GM19043 (cell line): ENCODE measurements at regions not wholly inside any gene's neighbourhood (a gene's known extent, or its start where the extent isn't known, plus 50 kb on each side); places are given as distances from the start of the nearest gene placed in this dataset.

Experiments
- ATAC-seq: cut with Tn5 transposase; IDR thresholded peaks from one replicate; pipeline ENCODE4 v1.9.1; 2021; ENCODE audit warnings: low read depth; ENCODE audit not compliant: unreplicated experiment

DNA sequence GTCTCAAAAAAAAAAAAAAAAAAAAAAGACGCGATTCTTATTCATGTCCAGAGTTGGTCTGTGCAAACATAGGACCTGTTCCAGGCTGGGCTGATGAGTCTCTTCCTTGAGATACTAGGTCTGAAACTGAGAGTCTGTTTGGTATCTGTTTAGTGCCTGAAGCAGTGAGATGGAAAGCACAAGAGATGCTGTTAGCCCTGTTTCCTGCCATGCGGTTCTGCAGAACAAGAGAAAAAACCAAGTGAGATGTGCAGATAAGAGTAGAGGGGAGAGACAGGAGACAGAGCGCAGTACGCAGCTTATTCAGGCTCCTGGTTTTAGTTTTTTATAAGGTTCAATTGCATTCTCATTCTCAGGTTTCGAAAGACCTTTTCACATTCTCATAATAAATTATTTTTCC lies 85.8 kb upstream of the PRKCQ start:
- ATAC-seq = no peak

DNA sequence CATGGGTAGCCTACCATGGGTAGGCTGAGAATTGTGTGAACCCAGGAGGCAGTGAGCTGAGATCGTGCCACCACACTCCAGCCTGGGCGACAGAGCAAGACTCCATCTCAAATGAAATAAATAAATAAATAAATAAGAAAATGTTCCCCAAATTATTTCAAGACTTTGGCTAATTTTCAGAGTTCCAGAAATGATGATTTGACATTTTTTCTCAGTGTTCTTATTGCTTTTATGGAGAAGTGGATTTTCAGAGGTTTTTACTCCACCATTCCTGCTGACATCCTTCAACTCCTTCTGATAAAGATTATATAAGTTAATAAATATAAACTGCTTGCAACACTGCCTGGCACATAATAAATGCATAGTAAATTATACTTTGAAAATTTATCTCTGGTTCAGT lies 80.4 kb upstream of the PRKCQ start:
- no peak for ATAC-seq

DNA sequence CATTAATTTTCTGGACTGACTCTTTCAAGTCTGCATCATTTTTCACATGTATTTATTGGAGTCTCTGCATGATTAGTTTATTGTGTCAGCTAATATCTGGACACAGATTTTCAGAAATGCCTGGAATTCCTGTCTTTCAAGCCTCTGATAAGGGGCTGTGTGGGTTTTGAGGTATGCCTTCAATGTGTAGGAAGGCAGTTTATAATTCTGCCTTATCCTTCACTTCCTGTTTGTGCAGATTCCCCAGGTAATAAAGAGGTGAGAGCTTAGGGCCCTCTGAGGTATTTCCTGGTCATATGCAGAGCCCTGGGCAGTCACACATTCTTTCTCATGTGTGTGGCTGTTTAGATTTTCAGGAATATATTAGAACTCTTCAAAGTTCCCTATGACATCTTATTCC lies 79.4 kb upstream of the PRKCQ start:
- no peak for ATAC-seq

DNA sequence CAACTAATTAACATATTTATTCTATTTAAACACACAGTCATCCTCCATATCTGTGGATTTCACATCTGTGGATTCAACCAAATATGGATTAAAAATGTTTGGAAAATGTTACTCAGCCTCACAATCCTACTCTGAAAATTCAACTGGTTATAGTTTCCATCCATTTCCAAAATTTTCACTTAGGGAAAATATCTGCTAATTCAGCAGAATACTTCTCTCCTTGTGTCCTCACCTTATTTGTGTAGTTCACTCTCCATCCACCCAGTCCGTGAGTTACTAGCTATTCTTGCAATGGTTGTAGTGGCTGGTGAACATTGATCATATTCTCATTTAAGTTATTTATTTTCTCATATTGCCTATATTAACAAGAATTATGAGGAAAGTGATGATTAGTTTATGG lies 77.6 kb upstream of the PRKCQ start:
- no peak for ATAC-seq

DNA sequence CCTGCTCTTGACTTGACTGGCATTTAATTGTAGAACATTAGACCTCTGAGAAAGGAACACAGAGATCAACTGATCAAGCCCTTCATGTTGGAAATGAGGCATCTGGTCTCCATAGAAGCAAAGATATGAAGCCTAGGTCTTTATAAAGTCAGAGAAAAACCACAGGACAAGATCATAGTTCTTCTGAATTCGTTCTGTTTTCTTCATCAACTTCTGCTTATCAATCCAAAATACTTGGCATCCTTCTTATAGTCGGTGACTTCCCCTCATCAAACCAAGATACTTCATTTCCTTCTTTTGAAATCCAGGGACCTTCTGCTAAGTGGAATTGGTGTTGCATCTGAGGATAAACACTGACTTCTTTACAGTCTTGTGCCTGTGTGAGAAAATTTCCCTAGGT lies 77.1 kb upstream of the PRKCQ start:
- no peak for ATAC-seq

DNA sequence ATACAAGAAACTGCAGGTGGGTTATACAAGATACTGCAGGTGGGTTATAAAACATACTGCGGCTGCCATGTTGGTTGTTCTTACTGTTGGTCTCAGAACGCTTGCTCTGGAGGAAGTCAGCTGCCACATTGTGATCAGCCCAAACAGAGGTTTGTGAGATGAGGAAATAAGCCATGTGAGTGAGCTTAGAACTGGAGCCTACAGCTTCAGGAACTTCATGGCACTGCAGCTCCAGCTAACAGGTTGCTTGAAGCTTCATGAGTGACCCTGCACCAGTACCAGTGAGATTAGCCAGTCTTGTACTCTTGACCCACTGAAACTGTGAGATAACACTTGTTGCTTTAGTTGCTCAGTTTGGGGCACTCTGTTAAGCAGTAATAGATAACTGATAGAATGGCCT lies 74.5 kb upstream of the PRKCQ start:
- ATAC-seq = no peak

DNA sequence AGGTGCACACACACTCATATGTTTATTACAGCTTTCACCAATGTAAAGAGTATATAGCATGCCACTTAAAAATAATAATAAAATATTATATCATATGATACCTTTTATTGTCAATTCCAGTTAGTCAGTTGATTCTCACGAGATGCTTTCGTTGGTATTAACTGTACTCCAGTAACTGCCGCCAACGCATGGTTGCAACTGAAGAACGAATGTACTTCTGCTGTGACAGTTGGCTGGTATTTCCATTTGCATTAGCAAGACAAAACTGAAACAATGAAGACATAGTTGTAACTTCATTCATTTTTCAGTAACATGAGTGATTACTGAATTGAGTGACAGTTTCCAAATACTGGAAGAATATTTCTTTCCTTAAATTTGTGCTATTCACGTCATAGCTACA lies 70.5 kb upstream of the PRKCQ start:
- no peak for ATAC-seq

DNA sequence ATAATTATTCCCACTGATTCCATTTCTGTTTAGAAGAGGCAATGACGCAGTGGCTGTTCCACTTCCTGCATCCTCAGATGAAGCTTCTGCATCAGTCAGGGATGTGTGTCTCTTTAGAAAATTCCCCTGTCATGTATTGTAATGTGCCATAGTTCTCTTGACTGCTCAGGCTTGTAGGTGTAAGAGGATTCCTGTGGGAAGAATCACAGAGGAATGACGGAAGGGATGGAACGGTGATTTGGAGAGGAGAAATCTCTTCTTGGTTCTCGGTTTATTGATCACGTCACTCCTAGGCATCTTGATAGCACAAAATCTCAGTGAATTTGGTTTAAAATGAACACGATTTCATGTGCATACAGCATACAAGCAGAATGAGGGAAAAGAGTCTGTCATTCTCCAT lies 69.8 kb upstream of the PRKCQ start:
- ATAC-seq = no peak

DNA sequence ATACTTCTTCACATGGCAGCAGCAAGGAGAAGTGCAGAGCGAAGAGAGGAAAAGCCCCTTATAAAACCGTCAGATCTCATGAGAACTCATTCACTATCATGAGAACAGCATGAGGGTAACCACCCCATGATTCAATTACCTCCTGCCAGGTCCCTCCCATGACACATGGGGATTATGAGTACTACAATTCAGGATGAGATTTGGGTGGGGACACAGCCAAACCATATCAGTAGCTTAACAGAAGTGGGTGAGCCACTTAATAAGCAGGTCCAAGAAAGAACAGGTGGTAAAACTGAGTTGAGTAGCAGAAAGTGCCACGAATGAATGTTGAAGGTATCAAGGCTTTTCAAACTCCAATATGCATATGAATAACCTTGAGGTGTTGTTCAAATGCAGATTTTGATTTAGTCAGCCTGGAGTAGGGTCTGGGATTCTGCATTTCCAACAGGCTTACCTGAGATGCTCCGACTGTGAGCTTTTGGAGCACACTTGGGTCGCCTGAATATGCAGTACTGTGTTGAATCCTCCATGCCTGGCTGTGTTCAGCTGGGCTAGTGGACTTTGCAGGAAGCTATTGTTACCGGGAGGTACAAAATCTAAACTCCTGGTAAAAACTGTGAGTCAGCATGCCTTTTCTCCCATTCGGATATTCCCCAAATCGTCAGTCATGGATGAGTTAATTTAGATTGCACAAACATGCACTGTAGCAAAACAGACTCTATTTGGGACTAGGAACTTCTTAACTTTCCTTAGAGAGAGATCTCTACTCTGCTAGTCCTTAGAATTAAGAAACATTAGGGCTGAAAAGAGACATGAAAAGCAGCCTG lies 69.0 kb upstream of the PRKCQ start:
- no peak for ATAC-seq

DNA sequence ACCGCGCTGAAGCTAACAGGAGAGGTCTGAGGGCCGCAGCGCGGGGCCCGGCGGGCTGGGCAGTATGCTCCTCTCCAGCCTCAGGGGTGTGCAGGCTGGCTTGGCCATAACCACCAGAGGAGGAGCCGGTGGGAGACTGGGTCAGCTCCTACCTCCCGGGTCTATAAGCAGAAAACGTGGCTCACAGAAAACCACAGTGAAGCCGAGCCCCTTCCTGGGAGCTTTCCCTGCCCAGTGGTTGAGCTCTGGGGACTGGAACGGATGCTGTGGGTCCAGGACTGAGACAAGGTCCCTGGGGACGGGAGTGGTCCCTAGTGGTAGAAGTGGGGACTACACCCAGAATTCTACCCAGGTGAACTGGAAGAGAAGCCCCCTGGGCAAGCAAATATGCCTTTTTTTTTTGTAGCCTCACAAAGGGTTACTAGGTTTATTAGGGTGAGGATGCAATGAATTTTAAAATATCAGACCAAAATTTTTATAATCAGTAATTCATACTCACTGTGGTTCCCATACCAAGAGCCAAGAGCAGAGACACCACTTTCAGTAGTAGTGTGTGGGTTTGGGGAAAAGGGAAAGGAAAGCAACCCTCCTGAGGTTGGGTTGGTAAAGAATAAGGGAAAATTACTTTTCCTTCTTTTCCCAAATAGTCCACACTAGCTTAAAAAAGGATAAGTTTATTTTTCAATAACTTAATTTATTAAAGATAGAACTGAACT lies 67.9 kb upstream of the PRKCQ start:
- peak; percentile 82 for ATAC-seq

DNA sequence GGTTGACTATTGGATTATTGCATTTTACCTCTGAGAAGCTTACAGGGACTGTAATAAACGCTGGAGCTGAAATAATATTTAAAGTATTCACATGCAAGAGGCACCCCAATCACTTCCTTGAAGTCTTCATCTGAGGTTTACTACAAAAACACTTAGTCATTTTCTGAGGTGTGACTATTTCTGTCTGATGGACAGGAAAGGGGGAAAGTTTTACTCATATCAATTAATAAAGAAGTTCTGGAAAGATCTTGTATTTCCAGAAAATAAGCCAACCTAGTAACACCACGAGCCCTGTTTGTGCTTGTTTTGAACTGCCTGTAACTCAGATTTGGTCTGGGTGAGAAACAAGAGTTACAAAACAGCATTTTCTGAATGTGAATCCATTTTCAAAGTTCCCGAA lies 63.9 kb upstream of the PRKCQ start:
- no peak for ATAC-seq

DNA sequence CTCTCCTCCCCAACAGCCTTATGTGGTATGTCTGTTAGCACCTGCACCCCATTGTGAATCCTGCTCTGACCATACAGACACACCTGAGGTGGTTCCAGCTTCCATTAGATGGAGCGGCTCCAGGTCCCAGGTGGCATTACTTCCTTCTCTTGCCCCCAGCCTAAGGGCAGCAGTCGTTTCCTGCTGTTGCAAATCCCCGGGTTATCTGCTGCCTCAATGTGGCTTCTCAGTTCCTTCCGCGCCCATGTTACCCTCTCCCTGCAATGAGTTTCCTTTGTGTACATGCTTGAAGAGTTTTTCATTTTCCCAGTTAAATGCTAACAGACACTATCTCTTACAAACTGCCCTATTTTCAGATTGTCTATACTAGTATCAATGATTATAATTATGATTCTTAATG lies 62.8 kb upstream of the PRKCQ start:
- no peak for ATAC-seq

DNA sequence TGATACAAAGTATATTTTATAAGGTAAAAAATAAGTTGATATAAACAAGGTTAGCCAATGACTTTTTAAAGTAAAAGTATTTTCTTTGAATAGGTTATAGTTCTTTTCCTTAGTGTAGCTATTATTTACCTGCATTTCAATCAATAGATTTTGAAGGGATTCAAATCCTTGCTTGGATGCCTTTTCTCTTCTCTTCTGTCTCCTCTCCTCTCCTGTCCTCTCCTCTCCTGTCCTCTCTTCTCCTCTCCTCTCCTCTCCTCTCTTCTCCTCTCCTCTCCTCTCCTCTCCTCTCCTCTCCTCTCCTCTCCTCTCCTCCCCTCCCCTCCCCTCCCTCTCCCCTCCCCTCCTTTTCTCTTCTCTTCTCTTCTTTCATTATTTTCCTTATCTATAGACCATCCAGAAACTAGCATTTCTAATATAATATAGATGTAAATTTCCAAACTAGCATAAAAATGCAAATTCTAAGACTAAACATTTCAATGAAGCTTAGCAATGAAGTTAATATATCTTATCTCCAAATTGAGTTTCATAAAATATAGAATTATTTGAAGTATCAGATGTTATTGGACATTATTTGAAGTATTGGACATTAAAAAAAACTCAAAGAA lies 60.5 kb upstream of the PRKCQ start:
- ATAC-seq = no peak

DNA sequence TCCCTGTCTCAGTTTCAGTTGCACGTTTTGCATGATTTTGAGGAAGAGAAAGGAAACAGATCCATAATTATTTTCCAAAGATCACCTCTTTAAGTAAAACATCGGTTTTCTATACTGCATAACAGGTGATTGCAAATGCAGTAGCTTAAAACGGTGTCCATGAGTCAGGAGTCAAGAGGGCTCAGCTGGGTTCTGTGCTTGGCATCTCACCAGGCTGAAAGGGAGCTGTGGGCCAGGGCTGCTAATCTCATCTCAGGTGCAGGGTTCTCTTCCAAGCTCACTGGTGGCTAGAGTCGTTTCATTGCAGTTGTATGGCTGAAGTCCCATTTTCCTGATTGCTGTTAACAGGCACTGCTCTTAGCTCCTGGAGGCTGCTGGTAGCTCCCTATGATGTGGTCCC lies 57.0 kb upstream of the PRKCQ start:
- ATAC-seq = no peak

DNA sequence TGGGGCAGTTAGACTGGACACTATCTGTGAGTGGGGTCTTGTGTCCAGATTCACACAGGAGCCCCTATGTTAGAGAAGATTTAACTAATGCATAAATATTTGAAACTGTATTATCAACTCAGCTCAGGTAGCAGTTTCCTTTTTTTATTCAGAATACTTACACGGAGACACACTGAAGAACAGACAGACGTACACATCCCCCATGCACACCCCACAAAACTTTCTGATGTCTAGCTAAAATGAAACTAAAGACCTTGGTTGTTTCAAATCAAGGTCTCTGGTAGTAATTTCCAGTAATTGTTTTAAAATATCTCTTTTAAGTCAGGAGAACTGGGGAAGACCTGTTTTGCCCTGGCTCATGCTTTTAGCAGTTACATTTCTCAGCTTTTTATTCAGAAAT lies 55.7 kb upstream of the PRKCQ start:
- no peak for ATAC-seq
